K562 (cell line): ENCODE measurements at regions not wholly inside any gene's neighbourhood (a gene's known extent, or its start where the extent isn't known, plus 50 kb on each side); places are given as distances from the start of the nearest gene placed in this dataset.

Experiments used
- ATAC-seq: fragments of 200-7000 bp; cut with Tn5 transposase; 3 replicates; pipeline ENCODE4 v1.9.1; 2020; ENCODE audit warnings: moderate library complexity
- BruUV-seq: library from RNA; stranded (reverse); fragments of 400-500 nt; replicated peaks from 2 replicates; lab custom pipeline; 2021; lab: Mats Ljungman, UMichigan
- CTCF ChIA-PET: fragments of 300-600 bp; formaldehyde crosslinking; extraction: SDS; loops from one replicate; lab custom pipeline; 2021; ENCODE audit warnings: low intra/inter-chr PET ratio; lab: Yijun Ruan, JAX
- POLR2A ChIA-PET: fragments of 300-600, 350-650 bp; sonication (Branson Sonifier 250); formaldehyde crosslinking; extraction: SDS; loops from one replicate; lab custom pipeline; 2021; ENCODE audit warnings: antibody characterized with exemption, inconsistent platforms; lab: Yijun Ruan, JAX
- DNase-seq, 4 experiments: peaks; one replicate each; pipeline versions ENCODE4 v3.0.0 to v3.0.0-alpha.2; 2011 to 2018; ENCODE audit warnings: low spot score in 3 of 4, mixed read lengths in 3 of 4; ENCODE audit errors: extremely low read depth in 1 of 4
- FAIRE-seq: peaks from 2 replicates; lab custom pipeline; 2011; peaks lifted over from hg19 to GRCh38; lab: Jason Lieb, UNC
- H2AFZ ChIP-seq: 2 replicates; pipeline ENCODE4 v1.6.0; 2011; ENCODE audit warnings: low read depth, low read length, control low read depth, inconsistent platforms
- H3K27ac ChIP-seq: fragments of 200-600 bp; 3 replicates; pipeline ENCODE4 v1.8.0; 2011; ENCODE audit warnings: low read depth, mild to moderate bottlenecking, control low read depth, inconsistent platforms, low read length, moderate library complexity, mixed read lengths; ENCODE audit errors: extremely low read depth
- H3K27me3 ChIP-seq, 2 experiments: fragments of 300-600 bp in 1 of 2; 2 replicates in 1 of 2; 3 replicates in 1 of 2; pipeline versions ENCODE4 v1.6.0 to v1.8.0; 2011; ENCODE audit warnings: inconsistent platforms in 2 of 2, low read length in 2 of 2, mild to moderate bottlenecking in 1 of 2, mixed read lengths in 1 of 2, moderate library complexity in 1 of 2; ENCODE audit not compliant: control insufficient read depth in 2 of 2, insufficient read depth in 2 of 2
- H3K36me3 ChIP-seq: fragments of 300-600 bp; 3 replicates; pipeline ENCODE4 v1.8.0; 2011; ENCODE audit warnings: mild to moderate bottlenecking, low read length, inconsistent platforms; ENCODE audit not compliant: control insufficient read depth, insufficient read depth
- H3K4me1 ChIP-seq, 2 experiments: fragments of 200-600 bp in 1 of 2; replicated peaks in 1 of 2; 2 replicates in 1 of 2; 3 replicates in 1 of 2; pipeline versions ENCODE4 v1.5.1 to v1.8.0; 2011; ENCODE audit warnings: inconsistent platforms in 2 of 2, low read length in 2 of 2, mild to moderate bottlenecking in 1 of 2, mixed read lengths in 1 of 2, moderate library complexity in 1 of 2; ENCODE audit not compliant: control insufficient read depth in 2 of 2, insufficient read depth in 2 of 2
- H3K4me2 ChIP-seq: 2 replicates; pipeline ENCODE4 v1.6.1; 2011; ENCODE audit warnings: low read length, control low read depth, inconsistent platforms, mixed read lengths; ENCODE audit not compliant: insufficient read depth
- H3K4me3 ChIP-seq: fragments of 200-600 bp; sonication (generic), shearing (Covaris generic); 2 replicates; pipeline ENCODE4 v1.5.1; 2016; ENCODE audit warnings: control low read depth, inconsistent platforms
- H3K79me2 ChIP-seq: fragments of 200-600 bp; 3 replicates; pipeline ENCODE4 v1.8.0; 2011; ENCODE audit warnings: low read length, inconsistent platforms; ENCODE audit not compliant: control insufficient read depth, insufficient read depth
- H3K9ac ChIP-seq, 2 experiments: 2 replicates each; pipeline versions ENCODE4 v1.6.0 to v1.6.1; 2011; ENCODE audit warnings: low read depth in 2 of 2, low read length in 2 of 2, control low read depth in 1 of 2, inconsistent platforms in 1 of 2, mild to moderate bottlenecking in 1 of 2, mixed read lengths in 1 of 2; ENCODE audit not compliant: insufficient read depth in 1 of 2
- H3K9me1 ChIP-seq: one replicate; pipeline ENCODE4 v1.6.0; 2011; ENCODE audit warnings: inconsistent platforms, mild to moderate bottlenecking, low read length, moderate library complexity; ENCODE audit not compliant: control insufficient read depth, insufficient read depth
- H3K9me3 ChIP-seq: replicated peaks from 2 replicates; pipeline ENCODE4 v1.5.1; 2011; ENCODE audit warnings: low read depth, low read length, inconsistent platforms; ENCODE audit not compliant: control insufficient read depth, insufficient read depth
- H4K20me1 ChIP-seq: replicated peaks from 2 replicates; pipeline ENCODE4 v1.6.1; 2011; ENCODE audit warnings: low read length, inconsistent platforms, mixed read lengths; ENCODE audit not compliant: control insufficient read depth, insufficient read depth
- CBX2 ChIP-seq: fragments of 200-600 bp; sonication (generic); IDR thresholded peaks from one replicate; pipeline ENCODE4 v1.6.1; 2012; ENCODE audit warnings: mild to moderate bottlenecking, low read length, inconsistent platforms; ENCODE audit not compliant: insufficient read depth, poor library complexity, severe bottlenecking
- PHF20 ChIP-seq: fragments of 450-650 bp; IDR thresholded peaks from 2 replicates; pipeline ENCODE4 v1.6.1; 2018; ENCODE audit not compliant: partially characterized antibody
- WGBS: fragments of 100-300 bp; shearing (Covaris generic); methylation state at CpG from one replicate; pipeline ENCODE4 v1.1.6; 2016; ENCODE audit warnings: low coverage, mixed read lengths; ENCODE audit not compliant: insufficient coverage; ENCODE audit errors: missing lambda C conversion rate; 5-methylcytosine and 5-hydroxymethylcytosine counted together
- in situ Hi-C: fragments of 300-500 bp; cut with MboI; formaldehyde crosslinking; loops from 4 replicates; pipeline ENCODE4 v1.15.0; 2018; ENCODE audit warnings: inconsistent platforms, mixed read lengths
- intact Hi-C: fragments of 100-400 bp; cut with micrococcal nuclease; formaldehyde crosslinking; loops from 2 replicates; pipeline ENCODE4 v1.14.2; 2022
- TF ChIP-seq, protein P1 (sequence below), 2 experiments: fragments of 450-650 bp in 1 of 2; IDR thresholded peaks; 2 replicates each; pipeline ENCODE4 v1.6.1; 2011 to 2017; ENCODE audit warnings: low read depth in 2 of 2, antibody characterized with exemption in 1 of 2, borderline replicate concordance in 1 of 2, low read length in 1 of 2, mild to moderate bottlenecking in 1 of 2, mixed read lengths in 1 of 2; ENCODE audit not compliant: control insufficient read depth in 1 of 2

DNA sequence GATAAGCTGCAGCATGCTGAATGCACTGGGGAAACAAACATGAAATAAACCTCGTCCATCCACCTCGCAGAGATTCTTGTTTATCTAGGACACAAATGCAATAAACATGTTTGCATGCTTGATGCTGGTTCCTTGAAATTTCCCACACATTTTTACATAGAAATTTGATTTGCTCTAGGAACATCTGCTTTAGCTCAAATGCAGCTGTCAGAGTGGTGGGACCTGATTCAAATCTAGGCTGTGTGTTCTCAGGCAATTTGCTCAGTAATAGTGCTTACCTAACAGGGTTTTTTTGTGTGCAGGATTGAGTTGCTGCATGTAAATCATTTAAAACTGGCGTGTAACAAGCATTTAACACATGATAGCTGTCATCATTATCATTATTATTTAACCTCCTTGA, 293.1 kb downstream of the QDPR start:
- in situ Hi-C loops (no loop called here), intact Hi-C loops (no loop called here)
- Histone ChIP-seq H3K9me3 (no peaks in the 10 kb centered on the region), H3K27me3 (no peaks in the 10 kb centered on the region), H4K20me1 (no peaks in the 10 kb centered on the region), H3K4me3 (no peak overlapping the region), H3K36me3 (no peaks in the 10 kb centered on the region), H2AFZ (no peak overlapping the region), H3K79me2 (no peaks in the 10 kb centered on the region), H3K4me1 (no peaks in the 10 kb centered on the region), H3K27ac (no peak overlapping the region), H3K9me1 (no peaks in the 10 kb centered on the region), H3K4me2 (no peak overlapping the region), H3K9ac (no peak overlapping the region)
- BruUV-seq, result no TSS peak
- TF ChIP-seq CBX2 (no peak), PHF20 (no peak)
- TF ChIP-seq, protein P1, sequence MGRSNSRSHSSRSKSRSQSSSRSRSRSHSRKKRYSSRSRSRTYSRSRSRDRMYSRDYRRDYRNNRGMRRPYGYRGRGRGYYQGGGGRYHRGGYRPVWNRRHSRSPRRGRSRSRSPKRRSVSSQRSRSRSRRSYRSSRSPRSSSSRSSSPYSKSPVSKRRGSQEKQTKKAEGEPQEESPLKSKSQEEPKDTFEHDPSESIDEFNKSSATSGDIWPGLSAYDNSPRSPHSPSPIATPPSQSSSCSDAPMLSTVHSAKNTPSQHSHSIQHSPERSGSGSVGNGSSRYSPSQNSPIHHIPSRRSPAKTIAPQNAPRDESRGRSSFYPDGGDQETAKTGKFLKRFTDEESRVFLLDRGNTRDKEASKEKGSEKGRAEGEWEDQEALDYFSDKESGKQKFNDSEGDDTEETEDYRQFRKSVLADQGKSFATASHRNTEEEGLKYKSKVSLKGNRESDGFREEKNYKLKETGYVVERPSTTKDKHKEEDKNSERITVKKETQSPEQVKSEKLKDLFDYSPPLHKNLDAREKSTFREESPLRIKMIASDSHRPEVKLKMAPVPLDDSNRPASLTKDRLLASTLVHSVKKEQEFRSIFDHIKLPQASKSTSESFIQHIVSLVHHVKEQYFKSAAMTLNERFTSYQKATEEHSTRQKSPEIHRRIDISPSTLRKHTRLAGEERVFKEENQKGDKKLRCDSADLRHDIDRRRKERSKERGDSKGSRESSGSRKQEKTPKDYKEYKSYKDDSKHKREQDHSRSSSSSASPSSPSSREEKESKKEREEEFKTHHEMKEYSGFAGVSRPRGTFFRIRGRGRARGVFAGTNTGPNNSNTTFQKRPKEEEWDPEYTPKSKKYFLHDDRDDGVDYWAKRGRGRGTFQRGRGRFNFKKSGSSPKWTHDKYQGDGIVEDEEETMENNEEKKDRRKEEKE (IDR thresholded peaks at IDR 0.05; ENCODE audit: borderline replicate concordance in 1 of 2, control insufficient read depth in 1 of 2, low read depth in 2 of 2, low read length in 1 of 2), result no peak
- DNase-seq (no peak), ATAC-seq (no peak), FAIRE-seq (no peak)
- ChIA-PET CTCF (no interaction called here), POLR2A (no interaction called here)
- WGBS, result 3% methylated on average over 3 of the region's 3 CpGs
